Dermis blood vessel endothelial cell (primary cell): ENCODE measurements at regions not wholly inside any gene's neighbourhood (a gene's known extent, or its start where the extent isn't known, plus 50 kb on each side); places are given as distances from the start of the nearest gene placed in this dataset.
"Not testable (repeated sequence)": the region's sequence is repeated elsewhere in the genome, so short reads cannot be mapped to it uniquely, and the experiment has no call there.

ENCODE experiments used
- DNase-seq: peaks from one replicate; pipeline ENCODE4 v3.0.0; 2010

GRCh38 chr5:156155598-156155997 is 171.4 kb upstream of the SGCD start:
- no peak for DNase-seq

GRCh38 chr5:156164306-156164705 is 162.7 kb upstream of the SGCD start:
- DNase-seq = no peak

- DNase-seq = no peak
Observed at GRCh38 chr5:156169495-156169894, 157.5 kb upstream of the SGCD start.

GRCh38 chr5:156170351-156170961 is 156.5 kb upstream of the SGCD start:
- DNase-seq = no peak

DNA sequence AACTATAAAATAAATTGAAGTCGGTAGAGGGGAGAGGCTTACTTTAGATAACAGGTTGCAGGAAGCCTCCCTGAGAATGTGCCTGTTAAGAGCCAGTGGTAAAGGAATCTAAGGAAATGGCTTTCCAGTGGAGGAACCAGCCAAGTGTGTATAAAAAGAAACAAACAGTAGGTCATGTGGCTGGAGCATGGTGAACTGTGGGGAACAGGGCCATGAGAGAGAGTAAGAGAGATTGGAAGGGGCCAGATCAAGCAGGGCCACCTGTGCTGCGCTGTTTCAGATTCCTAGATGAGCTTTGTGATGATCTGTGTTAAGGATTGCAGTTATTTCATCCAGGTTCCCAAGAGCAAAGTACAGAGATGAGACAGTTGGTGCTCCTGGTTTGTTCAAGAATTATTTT is 152.7 kb upstream of the SGCD start:
- no peak for DNase-seq

DNA sequence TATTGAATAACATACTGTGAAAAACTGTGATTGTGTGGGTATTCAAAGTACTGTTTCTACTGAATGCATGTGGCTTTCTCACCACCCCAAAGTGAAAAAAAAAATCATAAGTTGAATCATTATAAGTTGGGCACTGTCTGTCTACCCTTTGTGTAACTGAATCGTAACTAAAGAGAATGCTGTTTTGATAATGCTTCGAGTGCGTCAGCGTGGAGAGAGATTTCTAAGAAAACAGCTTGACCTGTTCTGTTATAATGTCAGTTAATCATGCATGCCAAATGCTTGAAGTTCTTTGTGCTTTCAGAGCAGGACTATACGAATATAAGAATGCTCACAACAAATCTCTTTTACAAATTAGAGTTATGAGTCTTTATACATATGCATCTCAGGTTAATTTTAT is 148.8 kb upstream of the SGCD start:
- no peak for DNase-seq

GRCh38 chr5:156181656-156182055 is 145.3 kb upstream of the SGCD start:
- no peak for DNase-seq

- no peak for DNase-seq
Observed at GRCh38 chr5:156182174-156182967, 144.6 kb upstream of the SGCD start.

DNA sequence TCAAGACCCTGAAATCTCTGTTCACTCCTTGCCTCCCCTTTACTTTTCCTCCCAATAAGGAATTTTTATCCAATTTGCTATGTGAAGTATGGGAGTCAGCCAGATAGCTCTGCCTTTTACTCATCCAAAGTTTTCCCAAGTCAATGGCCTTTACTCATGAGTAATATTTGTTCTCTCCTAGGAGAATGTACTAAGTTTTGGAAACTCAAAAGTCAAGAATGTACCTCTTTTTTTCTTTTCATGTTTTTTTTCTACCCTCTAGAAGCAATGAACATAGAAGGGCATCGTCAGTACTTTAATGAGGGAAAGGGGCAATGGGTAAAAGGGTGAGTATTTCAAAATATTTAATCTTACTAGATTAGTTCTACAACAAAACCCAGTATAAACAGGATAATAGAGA is 140.2 kb upstream of the SGCD start:
- no peak for DNase-seq

DNA sequence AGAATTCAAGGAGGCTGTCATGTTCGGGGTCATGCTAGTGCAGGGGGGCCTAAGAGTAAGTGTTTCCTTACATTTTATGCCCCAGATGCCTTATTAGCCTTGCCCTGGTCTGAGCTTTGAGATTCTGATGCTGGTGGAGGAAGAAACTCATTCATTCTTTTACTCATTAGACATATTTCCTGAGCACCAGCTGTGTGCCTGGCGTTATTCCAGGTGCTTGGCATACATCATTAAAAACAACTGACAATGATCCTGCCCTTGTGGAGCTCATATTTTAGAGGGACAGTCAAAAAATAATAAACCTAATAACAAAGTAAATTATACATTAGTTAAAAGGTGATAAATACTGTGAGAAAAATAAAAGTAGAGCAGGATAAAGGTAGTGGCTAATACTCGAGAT is 138.9 kb upstream of the SGCD start:
- DNase-seq = no peak

GRCh38 chr5:156189628-156190027 is 137.3 kb upstream of the SGCD start:
- no peak for DNase-seq

- no peak for DNase-seq
Observed at GRCh38 chr5:156191547-156191946, 135.4 kb upstream of the SGCD start.

DNA sequence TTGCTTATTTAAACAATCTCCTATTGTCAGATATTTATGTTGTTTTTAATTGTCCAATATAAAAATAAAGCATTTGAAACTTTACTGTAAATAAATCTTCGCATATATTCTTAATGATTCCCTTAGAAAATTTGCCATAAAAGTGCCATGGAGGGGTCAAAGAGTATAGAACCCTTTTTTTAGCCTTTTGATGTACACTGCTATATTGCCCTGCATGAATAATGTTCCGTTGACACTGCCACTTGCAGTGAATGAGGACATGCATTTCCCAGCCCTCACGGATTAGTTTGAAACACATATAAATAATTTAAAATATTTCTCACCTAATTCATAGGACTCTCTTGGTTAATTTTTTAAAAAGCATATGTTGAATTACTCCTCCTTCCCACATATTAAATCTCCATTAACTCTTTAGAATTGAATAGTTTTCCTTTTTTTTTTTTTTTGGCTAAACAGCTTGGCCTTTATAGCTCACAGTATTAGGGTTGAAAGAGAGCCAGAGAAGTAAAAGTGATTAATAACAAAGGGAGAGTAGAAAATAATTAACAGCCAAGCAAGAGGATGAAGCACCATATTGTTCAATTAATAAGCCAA is 129.8 kb upstream of the SGCD start:
- DNase-seq = no peak

DNA sequence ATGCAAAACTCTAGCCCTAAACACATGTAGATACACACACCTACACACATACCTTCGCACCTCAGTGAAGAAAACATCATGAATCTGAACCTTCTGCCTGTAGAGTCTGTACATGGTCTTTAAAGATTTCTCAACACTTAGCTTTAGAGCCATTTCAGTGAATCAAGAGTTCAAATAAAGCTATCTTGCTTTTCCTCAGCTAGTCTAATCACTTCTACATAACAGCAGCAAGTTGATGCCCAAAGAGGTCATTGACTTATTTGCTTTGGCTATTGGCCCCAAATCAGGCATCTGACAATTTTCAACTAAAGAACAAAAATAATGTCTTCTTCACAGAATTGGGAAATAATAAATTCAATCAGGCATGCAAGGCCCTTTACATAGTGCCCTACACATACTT is 127.9 kb upstream of the SGCD start:
- DNase-seq = no peak

DNA sequence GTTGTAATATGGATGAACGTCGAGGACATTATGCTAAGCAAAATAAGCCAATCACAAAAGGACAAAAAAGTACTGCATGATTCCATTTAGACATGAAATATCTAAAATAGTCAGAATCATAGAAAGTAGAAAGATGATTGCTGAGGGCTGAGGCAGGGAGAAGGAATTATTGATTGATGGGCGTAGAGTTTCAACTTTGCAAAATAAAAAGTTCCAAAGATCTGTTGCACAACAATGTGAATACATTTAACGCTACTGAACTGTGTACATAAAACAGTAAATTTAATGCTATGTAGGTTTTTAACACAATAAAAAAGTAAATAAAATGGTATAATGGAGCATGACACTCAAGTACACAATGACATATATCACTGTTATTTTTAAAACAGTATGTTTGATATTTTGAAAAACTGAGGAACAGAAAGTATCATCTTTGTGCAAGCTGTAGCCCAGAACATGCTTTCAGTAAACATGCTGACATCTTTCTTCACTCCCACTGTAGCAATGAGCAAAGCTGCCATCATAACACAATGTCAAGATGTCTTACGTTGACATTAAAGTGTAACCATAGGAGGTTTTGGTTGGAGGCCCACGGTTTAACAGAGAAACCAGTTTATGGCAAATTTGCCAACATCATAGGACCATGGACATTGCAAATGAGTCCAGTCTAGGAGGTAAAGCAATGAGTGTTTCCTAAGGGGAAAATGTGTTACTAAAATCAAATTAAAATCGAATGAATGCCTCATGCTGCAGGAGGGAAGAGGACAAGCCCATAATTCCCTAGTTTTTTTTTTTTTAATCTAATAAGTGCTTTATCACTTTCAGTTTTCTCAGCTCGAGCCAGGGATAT is 125.8 kb upstream of the SGCD start:
- no peak for DNase-seq

- no peak for DNase-seq
Observed at GRCh38 chr5:156201788-156202403, 125.1 kb upstream of the SGCD start.

- no peak for DNase-seq
Observed at GRCh38 chr5:156208271-156208670, 118.7 kb upstream of the SGCD start.

DNA sequence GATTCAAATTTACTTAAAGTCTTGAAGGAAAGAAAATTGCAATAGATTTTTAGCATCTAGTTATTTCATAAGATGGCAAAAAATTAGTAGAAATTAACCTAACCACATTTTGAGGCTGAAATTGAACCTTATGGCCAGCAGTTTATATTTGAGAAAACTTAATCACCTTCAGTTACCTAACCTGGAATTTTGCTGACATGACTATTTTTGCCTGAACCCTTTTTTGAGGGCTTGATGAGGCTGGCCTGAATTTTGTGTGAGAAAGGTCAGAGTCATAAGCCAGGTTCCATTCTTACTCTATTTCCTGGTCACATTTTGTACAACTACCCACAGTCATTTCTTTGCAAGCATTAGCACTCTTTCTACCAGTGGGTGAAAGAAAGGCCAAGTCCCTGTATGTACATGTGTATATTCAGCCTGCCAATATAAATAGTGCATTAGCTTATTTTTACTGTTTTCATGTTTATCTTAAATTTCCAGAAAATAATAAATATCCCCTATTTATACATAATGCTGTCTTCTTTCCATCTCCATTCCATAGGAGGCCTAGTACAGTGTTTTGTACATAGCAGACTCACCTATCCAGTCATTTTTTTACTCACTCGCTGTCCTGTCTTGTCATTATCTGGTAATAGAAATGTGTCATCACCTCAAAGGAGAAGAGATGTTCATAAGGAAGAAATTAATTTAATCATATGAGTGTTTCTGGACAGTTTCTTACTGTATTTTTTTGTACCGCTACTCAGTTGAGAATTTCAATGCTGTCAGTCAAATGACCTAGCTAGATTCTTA is 108.4 kb upstream of the SGCD start:
- DNase-seq = no peak

GRCh38 chr5:156219483-156220005 is 107.4 kb upstream of the SGCD start:
- no peak for DNase-seq

GRCh38 chr5:156221816-156222215 is 105.1 kb upstream of the SGCD start:
- no peak for DNase-seq

- DNase-seq = no peak
Observed at GRCh38 chr5:156223547-156223946, 103.4 kb upstream of the SGCD start.

DNA sequence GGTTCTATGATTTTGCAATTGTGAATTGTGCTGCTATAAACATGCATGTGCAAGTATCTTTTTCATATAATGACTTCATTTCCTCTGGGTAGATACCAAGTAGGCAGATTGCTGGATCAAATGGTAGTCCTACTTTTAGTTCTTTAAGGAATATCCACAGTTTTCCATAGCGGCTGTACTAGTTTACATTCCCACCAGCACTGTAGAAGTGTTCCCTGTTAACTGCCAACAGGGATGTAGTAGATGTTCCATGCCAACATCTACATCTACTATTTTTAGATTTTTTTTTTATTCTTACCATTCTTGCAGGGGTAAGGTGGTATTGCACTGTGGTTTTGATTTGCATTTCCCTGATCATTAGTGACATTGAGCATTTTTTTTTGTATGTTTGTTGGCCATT is 100.5 kb upstream of the SGCD start:
- not testable (repeated sequence) for DNase-seq
